Body of pancreas (tissue), 4 donors: ENCODE measurements at regions not wholly inside any gene's neighbourhood (a gene's known extent, or its start where the extent isn't known, plus 50 kb on each side); places are given as distances from the start of the nearest gene placed in this dataset.

Source experiments
- POLR2A ChIP-seq, 3 donors: fragments of 450-650 bp; IDR thresholded peaks; one replicate each; pipeline ENCODE4 v1.6.1; 2016; ENCODE audit warnings: antibody characterized with exemption in 3 of 3, mild to moderate bottlenecking in 2 of 3
- TF ChIP-seq, protein P1 (sequence below), 7 experiments: fragments of 450-650 bp in 4 of 7; fragments of 200-600 bp in 3 of 7; sonication (generic) in 3 of 7; IDR thresholded peaks; one replicate each; pipeline ENCODE4 v1.5.1; 2016 to 2019; ENCODE audit warnings: antibody characterized with exemption in 7 of 7

DNA sequence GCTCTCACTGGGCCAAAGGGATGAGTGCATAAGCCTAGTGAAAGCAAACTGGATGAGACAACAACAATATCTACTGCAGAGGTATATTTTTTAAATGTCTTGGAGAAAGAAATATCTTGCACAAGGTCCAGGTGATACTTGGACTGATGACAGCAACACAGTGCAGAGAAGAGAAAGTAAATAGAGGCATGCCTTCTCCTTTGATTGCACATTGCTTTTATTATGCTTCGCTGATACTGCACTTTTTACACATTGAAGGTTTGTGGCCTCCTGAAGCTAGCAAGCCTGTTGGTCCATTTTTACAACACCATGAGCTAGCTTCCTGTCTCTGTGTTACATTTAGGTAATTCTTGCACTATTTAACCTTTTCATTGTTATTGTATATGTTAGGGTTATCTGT lies 189.0 kb upstream of the NDST3 start:
- no peak for TF ChIP-seq POLR2A (IDR thresholded peaks at IDR 0.05)
- TF ChIP-seq, protein P1, sequence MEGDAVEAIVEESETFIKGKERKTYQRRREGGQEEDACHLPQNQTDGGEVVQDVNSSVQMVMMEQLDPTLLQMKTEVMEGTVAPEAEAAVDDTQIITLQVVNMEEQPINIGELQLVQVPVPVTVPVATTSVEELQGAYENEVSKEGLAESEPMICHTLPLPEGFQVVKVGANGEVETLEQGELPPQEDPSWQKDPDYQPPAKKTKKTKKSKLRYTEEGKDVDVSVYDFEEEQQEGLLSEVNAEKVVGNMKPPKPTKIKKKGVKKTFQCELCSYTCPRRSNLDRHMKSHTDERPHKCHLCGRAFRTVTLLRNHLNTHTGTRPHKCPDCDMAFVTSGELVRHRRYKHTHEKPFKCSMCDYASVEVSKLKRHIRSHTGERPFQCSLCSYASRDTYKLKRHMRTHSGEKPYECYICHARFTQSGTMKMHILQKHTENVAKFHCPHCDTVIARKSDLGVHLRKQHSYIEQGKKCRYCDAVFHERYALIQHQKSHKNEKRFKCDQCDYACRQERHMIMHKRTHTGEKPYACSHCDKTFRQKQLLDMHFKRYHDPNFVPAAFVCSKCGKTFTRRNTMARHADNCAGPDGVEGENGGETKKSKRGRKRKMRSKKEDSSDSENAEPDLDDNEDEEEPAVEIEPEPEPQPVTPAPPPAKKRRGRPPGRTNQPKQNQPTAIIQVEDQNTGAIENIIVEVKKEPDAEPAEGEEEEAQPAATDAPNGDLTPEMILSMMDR (IDR thresholded peaks at IDR 0.05): no peak
